GM19043 (cell line): ENCODE measurements at regions not wholly inside any gene's neighbourhood (a gene's known extent, or its start where the extent isn't known, plus 50 kb on each side); places are given as distances from the start of the nearest gene placed in this dataset.
"Not testable (repeated sequence)": the region's sequence is repeated elsewhere in the genome, so short reads cannot be mapped to it uniquely, and the experiment has no call there.

Experiments
- ATAC-seq: cut with Tn5 transposase; IDR thresholded peaks from one replicate; pipeline ENCODE4 v1.9.1; 2021; ENCODE audit warnings: low read depth; ENCODE audit not compliant: unreplicated experiment

- no peak for ATAC-seq
Observed at GRCh38 chrX:124679199-124679598, 332.8 kb downstream of the SH2D1A start.

GRCh38 chrX:124680287-124680686 is 333.9 kb downstream of the SH2D1A start:
- ATAC-seq, result no peak

GRCh38 chrX:124690495-124690894 is 344.1 kb downstream of the SH2D1A start:
- ATAC-seq, result no peak

GRCh38 chrX:124699876-124700275 is 353.5 kb downstream of the SH2D1A start:
- ATAC-seq, result no peak

GRCh38 chrX:124717537-124717936 is 371.2 kb downstream of the SH2D1A start:
- ATAC-seq, result no peak

GRCh38 chrX:124719060-124719459 is 372.7 kb downstream of the SH2D1A start:
- ATAC-seq, result no peak

- ATAC-seq, result no peak
Observed at GRCh38 chrX:124720532-124720931, 374.2 kb downstream of the SH2D1A start.

- no peak for ATAC-seq
Observed at GRCh38 chrX:124725502-124725901, 379.1 kb downstream of the SH2D1A start.

GRCh38 chrX:124726292-124726691 is 379.9 kb downstream of the SH2D1A start:
- ATAC-seq, result no peak

- ATAC-seq, result no peak
Observed at GRCh38 chrX:124726881-124727280, 380.5 kb downstream of the SH2D1A start.

GRCh38 chrX:124736553-124737270 is 390.3 kb downstream of the SH2D1A start:
- ATAC-seq, result no peak

- ATAC-seq, result no peak
Observed at GRCh38 chrX:124737771-124738170, 391.4 kb downstream of the SH2D1A start.

GRCh38 chrX:124747295-124747694 is 400.9 kb downstream of the SH2D1A start:
- no peak for ATAC-seq

GRCh38 chrX:124764354-124764753 is 418.0 kb downstream of the SH2D1A start:
- no peak for ATAC-seq

GRCh38 chrX:124769166-124769565 is 422.8 kb downstream of the SH2D1A start:
- ATAC-seq, result no peak

- ATAC-seq, result no peak
Observed at GRCh38 chrX:124771292-124771691, 424.9 kb downstream of the SH2D1A start.

- ATAC-seq, result not testable (repeated sequence)
Observed at GRCh38 chrX:124788253-124788652, 441.9 kb downstream of the SH2D1A start.

GRCh38 chrX:124789874-124790273 is 443.5 kb downstream of the SH2D1A start:
- ATAC-seq, result not testable (repeated sequence)

GRCh38 chrX:124791492-124792095 is 445.2 kb downstream of the SH2D1A start:
- no peak for ATAC-seq

- ATAC-seq, result no peak
Observed at GRCh38 chrX:124796989-124797388, 450.6 kb downstream of the SH2D1A start.

GRCh38 chrX:124804962-124805361 is 458.6 kb downstream of the SH2D1A start:
- no peak for ATAC-seq

- no peak for ATAC-seq
Observed at GRCh38 chrX:124805486-124805885, 459.1 kb downstream of the SH2D1A start.
